MM.1S (cell line): ENCODE measurements at regions not wholly inside any gene's neighbourhood (a gene's known extent, or its start where the extent isn't known, plus 50 kb on each side); places are given as distances from the start of the nearest gene placed in this dataset.

Experiments
- DNase-seq: peaks from one replicate; pipeline ENCODE4 v3.0.0-alpha.2; 2015
- H2AFZ ChIP-seq: fragments of 300-600 bp; sonication (generic); 2 replicates; pipeline ENCODE4 v1.6.0; 2016; ENCODE audit warnings: antibody characterized with exemption, low read length
- H3F3A ChIP-seq: fragments of 300-600 bp; sonication (generic); 2 replicates; pipeline ENCODE4 v1.6.1; 2016; ENCODE audit warnings: mild to moderate bottlenecking, antibody characterized with exemption, low read length, moderate library complexity, mixed read lengths; ENCODE audit not compliant: insufficient read depth
- H3K27ac ChIP-seq: fragments of 300-600 bp; sonication (generic); 2 replicates; pipeline ENCODE4 v1.5.1; 2016; ENCODE audit warnings: mild to moderate bottlenecking, low read length
- H3K27me3 ChIP-seq: fragments of 300-600 bp; sonication (generic); replicated peaks from 2 replicates; pipeline ENCODE4 v1.6.0; 2016; ENCODE audit warnings: low read length; ENCODE audit not compliant: insufficient read depth
- H3K36me3 ChIP-seq: fragments of 300-600 bp; sonication (generic); replicated peaks from 2 replicates; pipeline ENCODE4 v1.6.1; 2016; ENCODE audit warnings: mild to moderate bottlenecking, low read length, mixed read lengths; ENCODE audit not compliant: insufficient read depth
- H3K4me1 ChIP-seq: fragments of 300-600 bp; sonication (generic); 2 replicates; pipeline ENCODE4 v1.6.1; 2016; ENCODE audit warnings: low read length, mixed read lengths
- H3K4me2 ChIP-seq: fragments of 300-600 bp; sonication (generic); 2 replicates; pipeline ENCODE4 v1.6.0; 2016; ENCODE audit warnings: low read depth, low read length
- H3K4me3 ChIP-seq: fragments of 300-600 bp; sonication (generic); 2 replicates; pipeline ENCODE4 v1.5.1; 2016; ENCODE audit warnings: low read length, mixed read lengths
- H3K79me2 ChIP-seq: fragments of 300-600 bp; sonication (generic); 2 replicates; pipeline ENCODE4 v1.6.1; 2016; ENCODE audit warnings: mixed run types, low read length, mixed read lengths
- H3K9ac ChIP-seq: fragments of 300-600 bp; sonication (generic); 2 replicates; pipeline ENCODE4 v1.6.1; 2016; ENCODE audit warnings: low read length, mixed read lengths
- H3K9me2 ChIP-seq: fragments of 300-600 bp; sonication (generic); replicated peaks from 2 replicates; pipeline ENCODE4 v1.6.1; 2016; ENCODE audit warnings: mild to moderate bottlenecking, low read length, mixed read lengths; ENCODE audit not compliant: insufficient read depth
- H3K9me3 ChIP-seq: fragments of 300-600 bp; sonication (generic); replicated peaks from 2 replicates; pipeline ENCODE4 v1.6.1; 2016; ENCODE audit warnings: mild to moderate bottlenecking, low read length, mixed read lengths; ENCODE audit not compliant: insufficient read depth
- H4K20me1 ChIP-seq: fragments of 300-600 bp; sonication (generic); 2 replicates; pipeline ENCODE4 v1.6.1; 2016; ENCODE audit warnings: mild to moderate bottlenecking, low read length, moderate library complexity, mixed read lengths; ENCODE audit not compliant: insufficient read depth
- CTCF ChIP-seq: fragments of 300-600 bp; sonication (generic); IDR thresholded peaks from 2 replicates; pipeline ENCODE4 v1.5.1; 2016; ENCODE audit warnings: antibody characterized with exemption, low read length, mixed read lengths
- EZH2 ChIP-seq: fragments of 300-600 bp; sonication (generic); optimal IDR thresholded peaks from 2 replicates; pipeline ENCODE3; 2017; ENCODE audit warnings: low read depth, mild to moderate bottlenecking, antibody characterized with exemption, low read length, mixed read lengths
- EZH2phosphoT487 ChIP-seq: fragments of 300-600 bp; sonication (generic); IDR thresholded peaks from 2 replicates; pipeline ENCODE4 v1.6.1; 2018; ENCODE audit warnings: antibody characterized with exemption, low read length

GRCh38 chr7:153642989-153643388, 409.2 kb upstream of the DPP6 start:
- Histone ChIP-seq H2AFZ (no peak overlapping the region), H3K27ac (no peak overlapping the region), H3K4me3 (no peak overlapping the region), H3K36me3 (no peaks in the 10 kb centered on the region), H3F3A (no peaks in the 10 kb centered on the region), H3K4me1 (no peaks in the 10 kb centered on the region), H4K20me1 (no peaks in the 10 kb centered on the region), H3K79me2 (no peaks in the 10 kb centered on the region), H3K9ac (no peak overlapping the region), H3K9me3 (no peaks in the 10 kb centered on the region), H3K9me2 (no peaks in the 10 kb centered on the region), H3K27me3 (no peaks in the 10 kb centered on the region), H3K4me2 (no peak overlapping the region)
- TF ChIP-seq CTCF = no peak
- TF ChIP-seq EZH2phosphoT487 = no peak
- TF ChIP-seq EZH2 = no peak
- DNase-seq = no peak

DNA sequence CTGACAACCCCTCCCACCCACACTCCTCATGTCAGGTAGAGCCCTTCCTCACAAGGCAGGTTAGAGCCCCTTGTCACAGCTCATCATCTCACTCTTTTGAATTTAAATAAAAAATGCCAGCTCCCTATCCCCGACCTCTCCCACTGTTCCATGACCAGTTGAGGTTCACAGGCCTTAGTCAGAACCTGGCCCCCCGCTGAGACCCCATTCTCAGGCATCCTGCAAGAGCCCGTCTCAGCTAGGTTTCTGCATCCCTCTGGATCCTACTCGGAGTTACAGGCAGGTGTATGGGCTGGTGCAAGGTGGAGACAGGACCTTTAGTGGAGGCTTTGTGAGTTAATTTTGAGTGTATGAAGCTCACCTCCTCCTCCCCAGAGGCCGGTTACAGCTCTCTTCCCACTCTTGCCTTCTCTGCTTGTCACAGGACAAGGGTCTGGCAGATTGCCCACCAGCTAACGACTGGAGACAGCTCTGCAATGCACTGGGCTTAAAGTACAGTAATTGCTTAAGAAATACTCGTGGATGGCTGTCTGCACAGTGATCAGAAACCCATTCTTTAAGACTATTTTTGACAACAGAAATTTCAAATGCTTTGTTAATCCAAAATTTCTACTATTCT, 394.9 kb upstream of the DPP6 start:
- H3F3A ChIP-seq = no peaks in the 10 kb centered on the region
- DNase-seq = no peak
- no peaks in the 10 kb centered on the region for H3K4me1 ChIP-seq
- no peaks in the 10 kb centered on the region for H3K79me2 ChIP-seq
- H3K36me3 ChIP-seq = no peaks in the 10 kb centered on the region
- H3K4me2 ChIP-seq = no peak overlapping the region
- no peaks in the 10 kb centered on the region for H4K20me1 ChIP-seq
- no peaks in the 10 kb centered on the region for H3K9me2 ChIP-seq
- H2AFZ ChIP-seq = no peak overlapping the region
- H3K27me3 ChIP-seq = no peaks in the 10 kb centered on the region
- TF ChIP-seq EZH2 = no peak
- TF ChIP-seq CTCF = no peak
- no peak for TF ChIP-seq EZH2phosphoT487
- no peak overlapping the region for H3K9ac ChIP-seq
- H3K9me3 ChIP-seq = no peaks in the 10 kb centered on the region
- H3K27ac ChIP-seq = no peak overlapping the region
- H3K4me3 ChIP-seq = no peak overlapping the region

GRCh38 chr7:153675131-153675530, 377.1 kb upstream of the DPP6 start:
- DNase-seq = no peak
- H3K27me3 ChIP-seq = no peaks in the 10 kb centered on the region
- H3K9me2 ChIP-seq = no peaks in the 10 kb centered on the region
- no peak overlapping the region for H3K27ac ChIP-seq
- H3K4me2 ChIP-seq = no peak overlapping the region
- TF ChIP-seq EZH2phosphoT487 (no peak), CTCF (no peak), EZH2 (no peak)
- H3K4me1 ChIP-seq = no peaks in the 10 kb centered on the region
- no peak overlapping the region for H3K9ac ChIP-seq
- H4K20me1 ChIP-seq = no peaks in the 10 kb centered on the region
- no peak overlapping the region for H2AFZ ChIP-seq
- no peaks in the 10 kb centered on the region for H3K79me2 ChIP-seq
- no peaks in the 10 kb centered on the region for H3F3A ChIP-seq
- no peaks in the 10 kb centered on the region for H3K9me3 ChIP-seq
- no peaks in the 10 kb centered on the region for H3K36me3 ChIP-seq
- H3K4me3 ChIP-seq = no peak overlapping the region
